HepG2 (cell line): ENCODE measurements at regions not wholly inside any gene's neighbourhood (a gene's known extent, or its start where the extent isn't known, plus 50 kb on each side); places are given as distances from the start of the nearest gene placed in this dataset.

Experiments
- ATAC-seq: fragments of 200-7000 bp; cut with Tn5 transposase; 3 replicates; pipeline ENCODE4 v1.9.1; 2020; ENCODE audit warnings: mild to moderate bottlenecking, moderate library complexity
- BruUV-seq: library from RNA; stranded (reverse); fragments of 400-500 nt; replicated peaks from 2 replicates; lab custom pipeline; 2021; lab: Mats Ljungman, UMichigan
- CTCF ChIA-PET: fragments of 300-600 bp; formaldehyde crosslinking; extraction: SDS; loops from one replicate; lab custom pipeline; 2021; ENCODE audit warnings: low total read pairs, inconsistent platforms, low intra/inter-chr PET ratio; lab: Yijun Ruan, JAX
- POLR2A ChIA-PET: fragments of 350-600 bp; sonication (Branson Sonifier 250); formaldehyde crosslinking; loops from one replicate; lab custom pipeline; 2020; ENCODE audit warnings: antibody characterized with exemption, inconsistent platforms; lab: Yijun Ruan, JAX
- DNase-seq: peaks from one replicate; pipeline ENCODE4 v3.0.0-alpha.2; 2015; ENCODE audit warnings: low spot score
- FAIRE-seq: peaks from 3 replicates; lab custom pipeline; 2011; peaks lifted over from hg19 to GRCh38; lab: Jason Lieb, UNC
- H2AFZ ChIP-seq: one replicate; pipeline ENCODE4 v1.6.1; 2011; ENCODE audit warnings: low read length, inconsistent platforms
- H3K27ac ChIP-seq: fragments of 300-600 bp; 3 replicates; pipeline ENCODE4 v1.8.0; 2011; ENCODE audit warnings: mixed run types, mild to moderate bottlenecking, mixed read lengths, low read length, inconsistent platforms; ENCODE audit not compliant: insufficient read depth; ENCODE audit errors: extremely low read length
- H3K27me3 ChIP-seq, 2 experiments: fragments of 200-600 bp in 1 of 2; 2 replicates in 1 of 2; 3 replicates in 1 of 2; pipeline versions ENCODE4 v1.6.0 to v1.8.0; 2011; ENCODE audit warnings: low read length in 2 of 2, mild to moderate bottlenecking in 2 of 2, moderate library complexity in 2 of 2, inconsistent platforms in 1 of 2; ENCODE audit not compliant: insufficient read depth in 2 of 2, control insufficient read depth in 1 of 2
- H3K36me3 ChIP-seq, 2 experiments: fragments of 200-600 bp in 1 of 2; replicated peaks in 1 of 2; 2 replicates in 1 of 2; 3 replicates in 1 of 2; pipeline versions ENCODE4 v1.5.1 to v1.8.0; 2011; ENCODE audit warnings: low read length in 2 of 2, inconsistent platforms in 1 of 2; ENCODE audit not compliant: insufficient read depth in 2 of 2, control insufficient read depth in 1 of 2
- H3K4me1 ChIP-seq: 2 replicates; pipeline ENCODE4 v1.5.1; 2012; ENCODE audit warnings: low read length, inconsistent platforms; ENCODE audit not compliant: insufficient read depth
- H3K4me2 ChIP-seq: 2 replicates; pipeline ENCODE4 v1.6.0; 2011; ENCODE audit warnings: low read depth, low read length, inconsistent platforms
- H3K4me3 ChIP-seq, 3 experiments: fragments of 200-600 bp in 1 of 3; sonication (generic), shearing (Covaris generic) in 1 of 3; replicated peaks in 1 of 3; 2 replicates each; pipeline ENCODE4 v1.5.1; 2011 to 2016; ENCODE audit warnings: low read length in 3 of 3, inconsistent platforms in 2 of 3, low read depth in 2 of 3, mild to moderate bottlenecking in 2 of 3, control low read depth in 1 of 3, mixed read lengths in 1 of 3; ENCODE audit not compliant: insufficient read depth in 1 of 3
- H3K79me2 ChIP-seq: one replicate; pipeline ENCODE4 v1.6.1; 2011; ENCODE audit warnings: low read length, inconsistent platforms; ENCODE audit not compliant: insufficient read depth
- H3K9ac ChIP-seq: 2 replicates; pipeline ENCODE4 v1.6.0; 2011; ENCODE audit warnings: mild to moderate bottlenecking, low read depth, low read length, inconsistent platforms; ENCODE audit not compliant: insufficient read depth
- H3K9me3 ChIP-seq: 2 replicates; pipeline ENCODE4 v1.5.1; 2012; ENCODE audit warnings: mild to moderate bottlenecking, low read length
- H4K20me1 ChIP-seq: 2 replicates; pipeline ENCODE4 v1.6.0; 2011; ENCODE audit warnings: inconsistent platforms, mild to moderate bottlenecking, low read length, moderate library complexity; ENCODE audit not compliant: insufficient read depth
- DDIT3 ChIP-seq: sonication (generic); formaldehyde crosslinking; IDR thresholded peaks from 2 replicates; pipeline ENCODE4 v1.4.0; 2020; ENCODE audit warnings: mild to moderate bottlenecking, missing genetic modification reagents
- JUNB ChIP-seq: sonication (generic); formaldehyde crosslinking; IDR thresholded peaks from 2 replicates; pipeline ENCODE4 v1.8.0; 2022; ENCODE audit warnings: missing genetic modification reagents, mild to moderate bottlenecking, borderline replicate concordance
- MIER2 ChIP-seq: IDR thresholded peaks from 2 replicates; pipeline ENCODE4 v1.6.1; 2016; ENCODE audit warnings: missing biosample characterization, missing genetic modification reagents
- POLR2AphosphoS2 ChIP-seq: IDR thresholded peaks from 2 replicates; pipeline ENCODE4 v1.6.1; 2011; ENCODE audit warnings: low read depth, low read length, improper control_type of control experiment
- ZFP1 ChIP-seq: IDR thresholded peaks from 2 replicates; pipeline ENCODE4 v1.6.1; 2016
- ZNF207 ChIP-seq: fragments of 450-650 bp; IDR thresholded peaks from 2 replicates; pipeline ENCODE4 v1.6.1; 2016; ENCODE audit warnings: antibody characterized with exemption, borderline replicate concordance
- WGBS: methylation state at CpG from one replicate; pipeline ENCODE4 v1.1.6; 2017; ENCODE audit warnings: low lambda C conversion rate; 5-methylcytosine and 5-hydroxymethylcytosine counted together
- in situ Hi-C: cut with HindIII; loops from 2 replicates; pipeline ENCODE4 v1.10.0; 2017; ENCODE audit warnings: low pct_unique_long_range_greater_than_20kb; ENCODE audit not compliant: extremely low pct_ligation_motif_present
- intact Hi-C: fragments of 100-400 bp; cut with micrococcal nuclease; formaldehyde crosslinking; loops from one replicate; pipeline ENCODE4 v1.10.0; 2022; ENCODE audit not compliant: unreplicated experiment
- TF ChIP-seq, protein P1 (sequence below): sonication (generic); formaldehyde crosslinking; IDR thresholded peaks from 2 replicates; pipeline ENCODE4 v1.4.0; 2020; ENCODE audit warnings: missing genetic modification reagents
- TF ChIP-seq, protein P2 (sequence below): sonication (generic); formaldehyde crosslinking; IDR thresholded peaks from 2 replicates; pipeline ENCODE4 v1.9.0; 2022; ENCODE audit warnings: missing genetic modification reagents, mild to moderate bottlenecking, borderline replicate concordance

- no TSS peak for BruUV-seq
- Histone ChIP-seq H3K9me3 (no peaks in the 10 kb centered on the region), H3K4me3 (no peak overlapping the region), H3K27me3 (peaks cover 0 to 12% of the 10 kb centered on the region in 2 experiments; a peak in 4 of 5 replicates), H3K4me1 (peaks cover 13% of the 10 kb centered on the region), H3K79me2 (no peaks in the 10 kb centered on the region), H3K4me2 (no peak overlapping the region), H4K20me1 (no peaks in the 10 kb centered on the region), H2AFZ (no peak overlapping the region), H3K36me3 (no peaks in the 10 kb centered on the region), H3K27ac (no peak overlapping the region), H3K9ac (no peak overlapping the region)
- in situ Hi-C loops, result no loop called here
- ATAC-seq (no peak), FAIRE-seq (no peak), DNase-seq (no peak)
- intact Hi-C loops, result no loop called here
- TF ChIP-seq ZNF207 (no peak), ZFP1 (CRISPR knock-in tag) (no peak), DDIT3 (CRISPR knock-in tag) (no peak), MIER2 (CRISPR knock-in tag) (no peak), JUNB (no peak), POLR2AphosphoS2 (no peak)
- TF ChIP-seq, protein P1, sequence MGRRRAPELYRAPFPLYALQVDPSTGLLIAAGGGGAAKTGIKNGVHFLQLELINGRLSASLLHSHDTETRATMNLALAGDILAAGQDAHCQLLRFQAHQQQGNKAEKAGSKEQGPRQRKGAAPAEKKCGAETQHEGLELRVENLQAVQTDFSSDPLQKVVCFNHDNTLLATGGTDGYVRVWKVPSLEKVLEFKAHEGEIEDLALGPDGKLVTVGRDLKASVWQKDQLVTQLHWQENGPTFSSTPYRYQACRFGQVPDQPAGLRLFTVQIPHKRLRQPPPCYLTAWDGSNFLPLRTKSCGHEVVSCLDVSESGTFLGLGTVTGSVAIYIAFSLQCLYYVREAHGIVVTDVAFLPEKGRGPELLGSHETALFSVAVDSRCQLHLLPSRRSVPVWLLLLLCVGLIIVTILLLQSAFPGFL, result no peak
- TF ChIP-seq, protein P2, sequence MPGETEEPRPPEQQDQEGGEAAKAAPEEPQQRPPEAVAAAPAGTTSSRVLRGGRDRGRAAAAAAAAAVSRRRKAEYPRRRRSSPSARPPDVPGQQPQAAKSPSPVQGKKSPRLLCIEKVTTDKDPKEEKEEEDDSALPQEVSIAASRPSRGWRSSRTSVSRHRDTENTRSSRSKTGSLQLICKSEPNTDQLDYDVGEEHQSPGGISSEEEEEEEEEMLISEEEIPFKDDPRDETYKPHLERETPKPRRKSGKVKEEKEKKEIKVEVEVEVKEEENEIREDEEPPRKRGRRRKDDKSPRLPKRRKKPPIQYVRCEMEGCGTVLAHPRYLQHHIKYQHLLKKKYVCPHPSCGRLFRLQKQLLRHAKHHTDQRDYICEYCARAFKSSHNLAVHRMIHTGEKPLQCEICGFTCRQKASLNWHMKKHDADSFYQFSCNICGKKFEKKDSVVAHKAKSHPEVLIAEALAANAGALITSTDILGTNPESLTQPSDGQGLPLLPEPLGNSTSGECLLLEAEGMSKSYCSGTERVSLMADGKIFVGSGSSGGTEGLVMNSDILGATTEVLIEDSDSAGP, result no peak
- POLR2A ChIA-PET, result no interaction called here
- CTCF ChIA-PET, result no interaction called here
- 53% methylated on average over 4 of the region's 4 CpGs for whole genome bisulfite sequencing
Measured at GRCh38 chr6:13870214-13870830, 54.4 kb upstream of the RNF182 start.
